HEK293 (cell line): ENCODE measurements at regions not wholly inside any gene's neighbourhood (a gene's known extent, or its start where the extent isn't known, plus 50 kb on each side); places are given as distances from the start of the nearest gene placed in this dataset.

ENCODE experiments used
- CTCF ChIA-PET: fragments of 350-600 bp; formaldehyde crosslinking; extraction: SDS; loops from one replicate; lab custom pipeline; 2021; ENCODE audit warnings: antibody characterized with exemption; lab: Yijun Ruan, JAX
- POLR2A ChIA-PET: fragments of 300-600 bp; formaldehyde crosslinking; extraction: SDS; loops from one replicate; lab custom pipeline; 2020; ENCODE audit warnings: antibody characterized with exemption, inconsistent platforms; lab: Yijun Ruan, JAX
- H3K27ac ChIP-seq: fragments of 200-500 bp; sonication (Bioruptor generic); 2 replicates; pipeline ENCODE4 v1.5.1; 2014; ENCODE audit warnings: low read depth, low read length, control low read depth, inconsistent platforms; ENCODE audit errors: extremely low read depth
- H3K36me3 ChIP-seq, 2 experiments: fragments of 200-500 bp in 1 of 2; sonication (Bioruptor generic) in 1 of 2; 1 replicate in 1 of 2; 2 replicates in 1 of 2; pipeline ENCODE4 v1.5.1; 2014 to 2017; ENCODE audit warnings: inconsistent platforms in 2 of 2, low read length in 2 of 2; ENCODE audit not compliant: control insufficient read depth in 2 of 2, insufficient read depth in 1 of 2
- H3K4me1 ChIP-seq: fragments of 200-500 bp; sonication (Bioruptor generic); 2 replicates; pipeline ENCODE4 v1.5.1; 2014; ENCODE audit warnings: mild to moderate bottlenecking, low read length, inconsistent platforms; ENCODE audit not compliant: control insufficient read depth, insufficient read depth
- H3K4me3 ChIP-seq: 2 replicates; pipeline ENCODE4 v1.5.1; 2011; ENCODE audit warnings: low read depth, mild to moderate bottlenecking, control low read depth, low read length, moderate library complexity
- H3K9me3 ChIP-seq: fragments of 200-500 bp; sonication (Bioruptor generic); 2 replicates; pipeline ENCODE4 v1.5.1; 2014; ENCODE audit warnings: low read depth, low read length, inconsistent platforms; ENCODE audit not compliant: control insufficient read depth, insufficient read depth
- EGR2 ChIP-seq: fragments of 450-650 bp; formaldehyde crosslinking; IDR thresholded peaks from 2 replicates; pipeline ENCODE4 v1.5.1; 2016; ENCODE audit warnings: low read depth, missing biosample characterization, missing genetic modification characterization
- GFI1B ChIP-seq: fragments of 450-650 bp; formaldehyde crosslinking; IDR thresholded peaks from 2 replicates; pipeline ENCODE4 v1.5.1; 2016; ENCODE audit warnings: missing biosample characterization, missing genetic modification characterization
- HOXC10 ChIP-seq: sonication (generic); formaldehyde crosslinking; IDR thresholded peaks from 2 replicates; pipeline ENCODE4 v1.8.1; 2023; ENCODE audit warnings: mild to moderate bottlenecking, missing genetic modification reagents
- HOXD13 ChIP-seq: sonication (generic); formaldehyde crosslinking; IDR thresholded peaks from 2 replicates; pipeline ENCODE4 v1.8.0; 2022; ENCODE audit warnings: missing genetic modification reagents, borderline replicate concordance
- MYNN ChIP-seq: fragments of 450-650 bp; formaldehyde crosslinking; IDR thresholded peaks from 2 replicates; pipeline ENCODE4 v1.5.1; 2016; ENCODE audit warnings: missing biosample characterization, missing genetic modification characterization, borderline replicate concordance
- OSR2 ChIP-seq: fragments of 450-650 bp; formaldehyde crosslinking; IDR thresholded peaks from 2 replicates; pipeline ENCODE4 v1.5.1; 2016; ENCODE audit warnings: missing biosample characterization, missing genetic modification characterization
- PBX3 ChIP-seq: sonication (generic); formaldehyde crosslinking; IDR thresholded peaks from 2 replicates; pipeline ENCODE4 v1.8.1; 2022; ENCODE audit warnings: mild to moderate bottlenecking, moderate library complexity, missing genetic modification reagents
- PRDM4 ChIP-seq: fragments of 450-650 bp; formaldehyde crosslinking; IDR thresholded peaks from 2 replicates; pipeline ENCODE4 v1.5.1; 2017; ENCODE audit warnings: missing biosample characterization, missing genetic modification characterization
- SCRT2 ChIP-seq: fragments of 450-650 bp; formaldehyde crosslinking; IDR thresholded peaks from 2 replicates; pipeline ENCODE4 v1.5.1; 2016; ENCODE audit warnings: missing biosample characterization, missing genetic modification characterization
- SP2 ChIP-seq: fragments of 450-650 bp; formaldehyde crosslinking; IDR thresholded peaks from 2 replicates; pipeline ENCODE4 v1.5.1; 2016; ENCODE audit warnings: missing biosample characterization, missing genetic modification characterization
- ZBTB26 ChIP-seq: fragments of 450-650 bp; formaldehyde crosslinking; optimal IDR thresholded peaks from 2 replicates; pipeline ENCODE3; 2016; ENCODE audit warnings: missing biosample characterization, mild to moderate bottlenecking, missing genetic modification characterization
- ZFHX2 ChIP-seq: fragments of 450-650 bp; formaldehyde crosslinking; conservative IDR thresholded peaks from 2 replicates; pipeline ENCODE4 v1.5.1; 2016; ENCODE audit warnings: missing biosample characterization, missing genetic modification characterization
- ZFP37 ChIP-seq: fragments of 450-650 bp; formaldehyde crosslinking; IDR thresholded peaks from 2 replicates; pipeline ENCODE4 v1.5.1; 2016; ENCODE audit warnings: missing biosample characterization, missing genetic modification characterization
- ZNF114 ChIP-seq: fragments of 450-650 bp; formaldehyde crosslinking; IDR thresholded peaks from 2 replicates; pipeline ENCODE4 v1.5.0; 2017; ENCODE audit warnings: missing biosample characterization, missing genetic modification characterization
- ZNF121 ChIP-seq: fragments of 450-650 bp; formaldehyde crosslinking; IDR thresholded peaks from 2 replicates; pipeline ENCODE4 v1.5.1; 2016; ENCODE audit warnings: missing biosample characterization, missing genetic modification characterization
- ZNF132 ChIP-seq: fragments of 450-650 bp; formaldehyde crosslinking; IDR thresholded peaks from 2 replicates; pipeline ENCODE4 v1.5.1; 2017; ENCODE audit warnings: missing biosample characterization, missing genetic modification characterization, borderline replicate concordance
- ZNF239 ChIP-seq: fragments of 450-650 bp; formaldehyde crosslinking; IDR thresholded peaks from 2 replicates; pipeline ENCODE4 v1.5.1; 2016; ENCODE audit warnings: missing biosample characterization, missing genetic modification characterization
- ZNF37A ChIP-seq: fragments of 450-650 bp; IDR thresholded peaks from 2 replicates; pipeline ENCODE4 v1.5.1; 2018; ENCODE audit warnings: missing biosample characterization, missing genetic modification characterization
- ZNF416 ChIP-seq: fragments of 450-650 bp; formaldehyde crosslinking; IDR thresholded peaks from 2 replicates; pipeline ENCODE4 v1.5.1; 2016; ENCODE audit warnings: missing biosample characterization, missing genetic modification characterization
- ZNF561 ChIP-seq: fragments of 450-650 bp; IDR thresholded peaks from 2 replicates; pipeline ENCODE4 v1.5.1; 2018; ENCODE audit warnings: missing biosample characterization, missing genetic modification characterization, borderline replicate concordance
- ZNF658 ChIP-seq: fragments of 450-650 bp; formaldehyde crosslinking; IDR thresholded peaks from 2 replicates; pipeline ENCODE4; 2016; ENCODE audit warnings: missing biosample characterization, missing genetic modification characterization
- ZNF670 ChIP-seq: fragments of 450-650 bp; formaldehyde crosslinking; IDR thresholded peaks from 2 replicates; pipeline ENCODE4 v1.5.1; 2016; ENCODE audit warnings: missing biosample characterization, missing genetic modification characterization, low read depth
- ZNF677 ChIP-seq: fragments of 450-650 bp; IDR thresholded peaks from 2 replicates; pipeline ENCODE4 v1.5.0; 2018; ENCODE audit warnings: missing biosample characterization, mild to moderate bottlenecking, missing genetic modification characterization, moderate library complexity
- ZNF785 ChIP-seq: fragments of 450-650 bp; formaldehyde crosslinking; IDR thresholded peaks from 2 replicates; pipeline ENCODE4 v1.5.1; 2016; ENCODE audit warnings: missing biosample characterization, missing genetic modification characterization
- ZNF843 ChIP-seq: fragments of 450-650 bp; formaldehyde crosslinking; IDR thresholded peaks from 2 replicates; pipeline ENCODE4 v1.5.1; 2016; ENCODE audit warnings: missing biosample characterization, missing genetic modification characterization
- ZSCAN23 ChIP-seq: fragments of 450-650 bp; formaldehyde crosslinking; IDR thresholded peaks from 2 replicates; pipeline ENCODE4 v1.5.1; 2016; ENCODE audit warnings: missing biosample characterization, missing genetic modification characterization
- ZSCAN4 ChIP-seq: fragments of 450-650 bp; formaldehyde crosslinking; IDR thresholded peaks from 2 replicates; pipeline ENCODE4 v1.5.1; 2017; ENCODE audit warnings: missing biosample characterization, missing genetic modification characterization

GRCh38 chr1:212519131-212519530 lies 86.4 kb downstream of the NENF start:
- Histone ChIP-seq H3K4me1 (no peaks in the 10 kb centered on the region), H3K9me3 (no peaks in the 10 kb centered on the region), H3K36me3 (no peaks in the 10 kb centered on the region), H3K27ac (no peak overlapping the region), H3K4me3 (no peak overlapping the region)
- ChIA-PET CTCF (interaction anchor here (0.6 to 1.5 kb wide), 2 partner anchors 42 to 95 kb away, joined by 3 to 5 read pairs; no protein-coding TSS in a partner anchor), POLR2A (no interaction called here)
- TF ChIP-seq ZFHX2 (tag by site-specific recombination): peak; percentile 36
- 0 out of 2 replicates have a peak, but pooled peaks have one; percentile 23 for TF ChIP-seq EGR2 (tag by site-specific recombination)
- peak; percentile 74 for TF ChIP-seq ZNF121 (tag by site-specific recombination)
- TF ChIP-seq ZNF561: no peak

- Histone ChIP-seq H3K27ac (no peak overlapping the region), H3K4me1 (no peaks in the 10 kb centered on the region), H3K4me3 (no peak overlapping the region), H3K36me3 (no peaks in the 10 kb centered on the region), H3K9me3 (no peaks in the 10 kb centered on the region)
- ChIA-PET POLR2A (no interaction called here), CTCF (interaction anchor here (0.7 kb wide), 1 partner anchor 63 kb away, joined by 3 read pairs; no protein-coding TSS in a partner anchor)
- TF ChIP-seq ZNF670 (tag by site-specific recombination) (no peak), ZNF843 (tag by site-specific recombination) (no peak), MYNN (no peak), ZBTB26 (tag by site-specific recombination) (no peak), PBX3 (CRISPR knock-in tag) (no peak), SCRT2 (tag by site-specific recombination) (no peak), HOXD13 (CRISPR knock-in tag) (no peak), OSR2 (tag by site-specific recombination) (no peak)
Measured at GRCh38 chr1:212520299-212520698, 87.6 kb downstream of the NENF start.

- Histone ChIP-seq H3K36me3 (no peaks in the 10 kb centered on the region), H3K4me1 (no peaks in the 10 kb centered on the region), H3K9me3 (no peaks in the 10 kb centered on the region), H3K27ac (no peak overlapping the region)
- POLR2A ChIA-PET: no interaction called here
- no peak for TF ChIP-seq ZNF658
- no peak for TF ChIP-seq SP2 (tag by site-specific recombination)
- TF ChIP-seq ZNF416 (tag by site-specific recombination): no peak
- no peak for TF ChIP-seq ZNF677 (tag by site-specific recombination)
- TF ChIP-seq ZNF239: no peak
- no peak for TF ChIP-seq ZFP37
- TF ChIP-seq ZNF561: no peak
- TF ChIP-seq ZNF785 (tag by site-specific recombination): no peak
- TF ChIP-seq HOXC10 (CRISPR knock-in tag): no peak
- TF ChIP-seq ZNF132 (tag by site-specific recombination): no peak
- TF ChIP-seq ZSCAN4 (tag by site-specific recombination): no peak
- TF ChIP-seq GFI1B: no peak
- no peak for TF ChIP-seq ZSCAN23 (tag by site-specific recombination)
- no peak for TF ChIP-seq MYNN
- no peak for TF ChIP-seq ZNF114 (tag by site-specific recombination)
- TF ChIP-seq ZNF37A: no peak
- no peak for TF ChIP-seq PRDM4 (tag by site-specific recombination)
- TF ChIP-seq, all 188 proteins: peak for 0
- CTCF ChIA-PET: interaction anchor here (0.7 kb wide), 1 partner anchor 64 kb away, joined by 3 read pairs; no protein-coding TSS in a partner anchor
- no peak overlapping the region for H3K4me3 ChIP-seq
Measured at GRCh38 chr1:212520746-212521145, 87.8 kb upstream of the ATF3 start.
